Nephron progenitor cell (in vitro differentiated cells): ENCODE measurements at regions not wholly inside any gene's neighbourhood (a gene's known extent, or its start where the extent isn't known, plus 50 kb on each side); places are given as distances from the start of the nearest gene placed in this dataset.
"Not testable (repeated sequence)": the region's sequence is repeated elsewhere in the genome, so short reads cannot be mapped to it uniquely, and the experiment has no call there.

Experiments used
- DNase-seq: peaks from one replicate; pipeline ENCODE4 v3.0.0; 2021
- H3K27ac Mint-ChIP-seq: 2 replicates; pipeline ENCODE4 v1.8.0; 2021; ENCODE audit warnings: mild to moderate bottlenecking, moderate library complexity, mixed read lengths
- H3K27me3 Mint-ChIP-seq: 2 replicates; pipeline ENCODE4 v1.8.0; 2021; ENCODE audit warnings: mild to moderate bottlenecking, low read depth, mixed read lengths; ENCODE audit not compliant: poor library complexity
- H3K36me3 Mint-ChIP-seq: 2 replicates; pipeline ENCODE4 v1.8.0; 2021; ENCODE audit warnings: low read depth, mixed read lengths
- H3K4me1 Mint-ChIP-seq: 2 replicates; pipeline ENCODE4 v1.8.0; 2021; ENCODE audit warnings: mixed read lengths
- H3K4me3 Mint-ChIP-seq: 2 replicates; pipeline ENCODE4 v1.8.0; 2021; ENCODE audit warnings: mild to moderate bottlenecking, moderate library complexity, mixed read lengths
- H3K9me3 Mint-ChIP-seq: 2 replicates; pipeline ENCODE4 v1.8.0; 2021; ENCODE audit warnings: mild to moderate bottlenecking, moderate library complexity, mixed read lengths

DNA sequence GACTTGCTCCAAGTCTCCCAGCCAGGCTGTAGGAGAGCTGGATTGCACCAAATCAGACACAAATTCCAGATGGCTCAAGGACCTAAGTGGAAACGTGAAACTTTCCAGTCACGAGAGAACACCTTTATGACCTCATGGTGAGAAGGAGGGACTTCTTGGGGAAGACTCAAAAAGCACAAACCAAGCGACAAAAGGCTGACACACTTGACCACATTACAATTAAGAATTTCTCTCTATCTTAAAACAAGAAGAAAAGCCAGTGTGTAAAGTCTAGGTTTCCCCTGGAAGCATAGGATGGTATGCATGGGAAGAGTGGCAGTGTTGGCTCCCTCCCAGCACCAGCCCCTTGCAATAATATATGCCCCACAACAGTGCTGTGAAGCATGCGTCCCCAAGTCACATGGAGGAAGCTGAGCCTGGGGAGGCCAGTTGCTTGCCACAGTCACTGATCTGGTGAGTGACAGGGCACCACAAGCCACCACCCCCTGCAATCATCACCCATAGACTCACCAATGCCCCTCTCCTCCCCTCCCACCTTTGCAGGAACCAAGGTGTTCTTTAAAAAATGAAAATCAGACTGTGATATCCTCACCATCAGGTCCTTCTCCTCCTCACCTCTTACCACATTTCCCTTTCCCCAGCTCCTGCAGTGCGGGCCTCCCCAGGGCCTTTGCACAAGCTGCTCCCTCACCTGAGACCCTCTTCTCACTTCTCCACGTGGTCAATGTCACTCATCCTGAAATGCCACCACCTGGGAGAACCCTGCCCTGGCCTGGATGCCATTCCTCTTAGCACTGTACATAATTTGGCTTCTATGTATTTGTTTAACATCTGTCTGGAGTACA is 188.7 kb downstream of the BCL2L11 start:
- H3K27ac Mint-ChIP-seq, H3K36me3 Mint-ChIP-seq, DNase-seq, H3K9me3 Mint-ChIP-seq, H3K4me3 Mint-ChIP-seq, H3K27me3 Mint-ChIP-seq: not testable (repeated sequence)
- H3K4me1 Mint-ChIP-seq, result peaks cover 28% of the 10 kb centered on the region

DNA sequence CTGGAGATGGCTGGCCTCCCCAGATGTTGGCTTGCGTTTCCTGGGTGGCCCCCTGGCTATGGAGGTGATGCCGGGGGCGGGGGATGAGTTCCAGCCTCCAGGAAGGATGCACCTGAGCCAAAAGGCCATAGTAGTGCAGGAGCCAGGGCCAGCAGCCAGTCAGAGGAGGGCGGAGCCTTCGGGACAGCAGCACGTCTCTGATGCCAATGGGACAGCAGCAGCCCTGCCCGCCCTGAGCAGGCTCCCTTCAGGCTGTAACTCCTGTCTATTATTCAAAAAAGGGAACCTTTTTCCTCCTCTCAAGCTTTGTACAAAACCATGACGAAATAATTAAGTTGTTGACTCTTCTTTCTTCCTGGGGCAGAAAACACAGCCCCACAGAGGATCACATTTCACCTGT is 189.7 kb downstream of the BCL2L11 start:
- peaks cover 28% of the 10 kb centered on the region for H3K4me1 Mint-ChIP-seq
- not testable (repeated sequence) for H3K4me3 Mint-ChIP-seq, H3K27ac Mint-ChIP-seq, H3K36me3 Mint-ChIP-seq, H3K9me3 Mint-ChIP-seq, H3K27me3 Mint-ChIP-seq
- peak; percentile 7 for DNase-seq

- not testable (repeated sequence) for DNase-seq, H3K36me3 Mint-ChIP-seq, H3K9me3 Mint-ChIP-seq, H3K27ac Mint-ChIP-seq, H3K4me3 Mint-ChIP-seq, H3K27me3 Mint-ChIP-seq
- H3K4me1 Mint-ChIP-seq, result peaks cover 19% of the 10 kb centered on the region
Observed at GRCh38 chr2:111311568-111311967, 190.9 kb downstream of the BCL2L11 start.

DNA sequence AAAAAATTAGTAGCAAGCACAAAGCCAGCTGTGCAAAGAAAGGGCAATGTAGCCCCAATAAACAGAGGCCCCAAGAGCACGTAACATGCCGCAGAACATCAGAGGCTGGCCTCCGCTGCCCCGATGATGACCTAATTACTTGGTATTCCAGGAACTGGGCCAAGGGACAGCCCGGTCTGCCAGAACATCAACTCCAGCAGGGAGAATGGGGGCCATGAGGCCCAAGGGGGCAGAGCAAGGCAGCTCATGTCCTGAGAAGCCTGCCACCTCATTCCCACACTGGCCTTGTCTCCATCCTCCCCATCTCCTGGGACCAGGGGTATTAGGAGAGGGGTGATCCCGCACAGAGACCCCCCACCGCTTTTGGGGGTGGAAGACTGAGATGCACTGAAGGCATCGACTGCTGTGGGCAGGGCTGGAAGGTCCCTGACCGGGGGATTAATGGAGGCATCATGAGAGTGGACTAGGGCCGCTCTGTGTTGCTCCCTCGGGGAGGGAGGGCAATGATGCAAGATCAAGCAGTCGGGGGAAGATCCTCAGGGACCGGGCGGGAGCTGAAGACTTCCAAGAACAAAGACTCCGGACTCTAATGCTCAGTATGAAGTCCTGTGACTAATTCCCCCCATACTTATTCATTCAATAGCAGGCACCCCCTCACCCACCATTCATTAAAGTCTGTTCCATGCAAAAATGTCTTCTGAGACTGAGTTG is 192.3 kb downstream of the BCL2L11 start:
- not testable (repeated sequence) for DNase-seq, H3K9me3 Mint-ChIP-seq, H3K27me3 Mint-ChIP-seq, H3K4me3 Mint-ChIP-seq, H3K36me3 Mint-ChIP-seq, H3K27ac Mint-ChIP-seq
- H3K4me1 Mint-ChIP-seq, result peaks cover 19% of the 10 kb centered on the region

DNA sequence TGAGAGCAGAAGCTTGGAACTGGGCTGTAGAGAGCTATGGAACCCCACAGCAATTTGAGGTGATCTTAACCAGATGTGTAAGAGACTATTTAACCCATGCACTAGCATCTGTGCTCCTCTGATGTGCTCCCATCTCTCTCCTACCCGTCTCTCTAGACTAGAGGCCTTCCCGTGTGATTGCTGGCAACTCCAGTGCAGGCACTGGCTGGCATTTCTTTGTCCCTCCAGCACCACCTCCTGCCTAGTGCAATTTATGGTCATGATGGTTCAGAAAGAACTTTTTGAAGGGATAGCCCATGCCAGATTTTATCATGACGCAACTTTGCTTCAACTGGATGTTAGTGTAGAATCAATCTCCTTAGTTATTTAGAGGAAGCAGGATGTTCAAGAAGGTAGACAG is 193.0 kb downstream of the BCL2L11 start:
- H3K27ac Mint-ChIP-seq, H3K4me3 Mint-ChIP-seq, H3K27me3 Mint-ChIP-seq, DNase-seq, H3K36me3 Mint-ChIP-seq, H3K9me3 Mint-ChIP-seq: not testable (repeated sequence)
- peaks cover 19% of the 10 kb centered on the region for H3K4me1 Mint-ChIP-seq

DNA sequence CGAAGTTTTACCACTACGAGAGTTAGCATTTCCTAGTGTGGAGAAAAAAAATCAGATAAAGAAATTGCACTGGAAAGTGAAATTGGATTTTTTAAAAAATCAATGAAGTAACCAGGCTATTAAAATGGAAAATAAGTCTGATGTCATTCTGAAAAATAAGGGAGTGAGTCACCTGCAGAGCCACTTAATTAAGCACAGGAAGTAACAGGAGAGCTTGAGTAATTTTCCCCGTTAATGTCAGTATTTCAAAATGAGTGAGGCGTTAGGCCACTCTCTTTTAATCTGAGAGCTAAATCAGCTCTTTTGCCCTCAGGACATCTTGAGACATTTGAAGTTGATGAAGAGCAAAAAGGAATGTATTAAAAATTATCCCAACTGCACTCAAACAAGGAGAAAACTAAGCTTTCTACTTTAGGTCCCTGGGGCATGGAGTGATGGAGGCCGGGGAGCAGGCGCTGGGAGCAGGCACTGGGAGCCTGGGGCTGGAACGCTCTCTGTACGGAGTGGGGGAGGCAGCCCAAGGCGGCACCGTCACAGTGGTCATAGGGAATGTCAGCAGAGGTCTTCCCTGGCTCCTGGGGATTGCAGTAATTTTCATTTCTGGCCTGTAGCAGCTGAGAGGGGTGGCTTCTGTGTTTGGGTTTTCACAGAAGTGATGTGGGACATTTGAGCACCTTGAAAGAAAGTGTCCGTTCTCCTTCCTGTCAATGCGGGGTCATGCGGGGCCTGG is 194.6 kb downstream of the BCL2L11 start:
- not testable (repeated sequence) for H3K4me1 Mint-ChIP-seq, DNase-seq, H3K27ac Mint-ChIP-seq, H3K27me3 Mint-ChIP-seq, H3K9me3 Mint-ChIP-seq, H3K36me3 Mint-ChIP-seq, H3K4me3 Mint-ChIP-seq

GRCh38 chr2:111316221-111316741 is 195.6 kb downstream of the BCL2L11 start:
- H3K27ac Mint-ChIP-seq, H3K4me1 Mint-ChIP-seq, H3K9me3 Mint-ChIP-seq, H3K36me3 Mint-ChIP-seq, DNase-seq, H3K27me3 Mint-ChIP-seq, H3K4me3 Mint-ChIP-seq: not testable (repeated sequence)

DNA sequence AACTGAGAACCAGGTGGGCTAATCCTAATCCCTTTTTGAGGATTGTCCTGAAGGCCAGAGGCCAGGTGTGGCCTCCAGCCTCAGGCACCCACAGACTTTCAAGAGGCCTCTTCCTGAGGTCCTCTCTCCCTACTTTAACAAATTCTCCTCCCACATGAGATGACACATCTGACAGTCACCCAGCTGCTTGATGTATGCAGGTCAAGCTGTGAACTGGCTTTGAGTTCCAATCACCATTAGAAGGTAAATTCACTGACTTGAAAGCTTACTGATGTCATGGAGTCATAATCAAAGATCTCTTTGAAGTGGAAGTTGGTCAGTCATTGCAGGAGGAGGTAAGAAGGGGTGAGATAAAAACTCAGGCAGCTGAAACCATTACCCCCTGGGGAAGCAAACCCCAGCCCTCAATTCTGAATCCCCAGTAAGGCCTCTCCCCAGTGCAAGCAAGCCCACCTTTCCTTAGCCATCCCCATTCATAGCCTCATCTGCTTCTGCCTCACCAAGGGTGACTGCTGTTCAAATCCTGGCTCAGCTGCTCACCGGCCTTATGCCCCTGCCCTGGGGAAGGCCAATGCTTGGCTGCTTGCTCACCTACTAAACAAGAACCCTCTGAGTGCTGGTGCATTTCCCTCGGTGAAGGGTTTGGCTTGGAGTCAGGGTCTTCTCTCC is 196.3 kb downstream of the BCL2L11 start:
- H3K4me3 Mint-ChIP-seq, H3K27ac Mint-ChIP-seq, H3K27me3 Mint-ChIP-seq, DNase-seq, H3K4me1 Mint-ChIP-seq, H3K9me3 Mint-ChIP-seq, H3K36me3 Mint-ChIP-seq: not testable (repeated sequence)

DNA sequence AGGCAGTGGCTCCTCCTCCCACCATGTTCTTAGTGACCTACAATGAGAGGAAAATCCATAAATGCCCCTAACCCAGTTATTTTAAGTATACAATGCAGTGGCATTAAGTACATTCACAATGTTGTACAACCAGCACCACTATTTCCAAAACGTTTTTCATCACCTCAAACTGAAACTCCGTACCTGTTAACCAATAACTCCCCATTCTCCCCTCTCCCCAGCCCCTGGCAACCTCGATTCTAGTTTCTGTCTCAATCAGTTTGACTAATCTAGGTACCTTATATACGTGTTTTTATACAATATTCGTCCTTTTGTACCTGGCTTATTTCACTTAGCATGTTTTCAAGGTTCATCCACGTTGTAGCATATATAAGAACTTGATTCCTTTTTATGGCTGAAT is 198.8 kb downstream of the BCL2L11 start:
- not testable (repeated sequence) for DNase-seq, H3K36me3 Mint-ChIP-seq, H3K27me3 Mint-ChIP-seq

DNA sequence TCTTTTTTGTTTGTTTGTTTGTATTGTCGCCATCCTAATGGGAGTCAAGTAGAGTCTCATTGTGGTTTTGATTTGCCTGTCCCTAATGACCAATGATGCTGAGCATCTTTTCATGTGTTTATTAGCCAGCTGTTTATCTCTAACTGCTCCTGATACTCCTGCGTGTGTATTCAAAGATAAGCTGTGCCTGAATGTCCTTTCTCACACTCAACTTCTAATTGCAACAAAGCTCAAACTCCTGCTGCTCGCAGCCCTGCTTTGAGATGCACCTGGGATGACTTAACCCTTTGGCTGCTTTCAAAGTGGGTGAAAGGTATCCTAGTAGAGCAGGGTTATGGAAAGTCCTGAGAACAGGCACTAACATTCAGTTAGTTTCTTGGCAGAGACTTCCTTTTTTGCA is 199.6 kb downstream of the BCL2L11 start:
- H3K9me3 Mint-ChIP-seq, H3K4me3 Mint-ChIP-seq, H3K27ac Mint-ChIP-seq, H3K4me1 Mint-ChIP-seq, H3K36me3 Mint-ChIP-seq, DNase-seq, H3K27me3 Mint-ChIP-seq: not testable (repeated sequence)

More for the DNA sequence above, 198.8 kb downstream of the BCL2L11 start:
- H3K4me3 Mint-ChIP-seq, H3K4me1 Mint-ChIP-seq, H3K9me3 Mint-ChIP-seq, H3K27ac Mint-ChIP-seq: not testable (repeated sequence)

DNA sequence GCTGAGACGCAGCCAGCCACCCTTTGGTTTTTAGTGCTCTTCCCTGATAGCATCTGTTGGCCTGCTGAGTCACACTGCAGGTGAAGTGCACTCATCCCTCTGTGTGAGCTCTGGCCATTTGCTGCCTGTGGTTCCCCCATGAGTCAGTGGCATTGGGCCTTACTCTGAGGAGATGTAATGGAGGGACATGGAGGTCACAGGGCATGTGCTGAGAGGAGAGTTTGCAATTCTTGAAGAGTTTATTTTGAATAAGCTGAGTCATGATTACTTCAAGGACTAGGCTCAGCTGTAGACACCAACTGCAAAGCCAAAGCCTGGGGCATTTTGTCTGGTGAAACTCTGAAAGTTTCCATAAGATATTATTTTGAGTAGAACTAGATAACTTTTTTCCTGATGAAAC is 200.3 kb downstream of the BCL2L11 start:
- H3K4me3 Mint-ChIP-seq, DNase-seq, H3K36me3 Mint-ChIP-seq, H3K9me3 Mint-ChIP-seq, H3K27me3 Mint-ChIP-seq, H3K4me1 Mint-ChIP-seq, H3K27ac Mint-ChIP-seq: not testable (repeated sequence)

DNA sequence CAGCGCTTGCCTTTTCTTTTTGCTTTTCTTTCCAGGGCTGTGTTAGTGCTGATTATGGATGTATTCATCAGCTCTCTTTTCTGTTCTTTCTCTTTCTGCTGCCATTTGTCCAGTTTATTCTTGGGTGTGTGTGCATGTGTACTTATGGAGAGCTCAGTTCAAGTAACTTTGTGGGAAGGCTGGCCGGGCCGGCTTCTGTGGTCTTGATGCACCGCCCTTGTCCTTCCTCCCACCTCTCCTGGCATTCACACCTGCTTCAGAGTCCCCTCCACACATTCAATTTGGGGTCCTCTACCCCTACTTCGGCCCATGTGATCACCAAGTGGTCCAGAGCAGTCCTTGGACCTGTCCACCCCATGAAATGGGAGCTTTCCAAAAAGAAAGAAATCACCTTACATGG is 202.7 kb downstream of the BCL2L11 start:
- H3K4me3 Mint-ChIP-seq, H3K36me3 Mint-ChIP-seq: not testable (repeated sequence)

DNA sequence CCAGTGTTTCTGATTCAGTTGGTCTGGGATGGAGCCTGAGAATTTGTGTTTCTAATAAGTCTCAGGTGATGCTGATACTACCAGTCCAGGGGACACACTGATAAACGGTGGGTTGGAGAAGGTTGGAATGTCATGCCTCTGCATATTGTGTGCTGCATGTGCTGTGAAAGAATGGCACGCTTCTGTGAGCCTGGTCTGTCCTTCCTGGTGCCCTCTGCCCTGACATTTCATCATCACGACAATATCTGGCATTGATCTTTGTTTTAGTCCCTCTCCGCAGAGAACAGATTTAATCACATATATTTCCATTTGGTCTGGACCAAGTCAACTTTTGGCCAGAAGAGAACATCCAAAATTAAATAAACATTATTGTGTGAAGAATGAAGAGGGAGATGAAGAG is 207.0 kb downstream of the BCL2L11 start:
- H3K27me3 Mint-ChIP-seq, H3K36me3 Mint-ChIP-seq, H3K4me1 Mint-ChIP-seq, H3K9me3 Mint-ChIP-seq, DNase-seq, H3K4me3 Mint-ChIP-seq, H3K27ac Mint-ChIP-seq: not testable (repeated sequence)

More for the DNA sequence above, 202.7 kb downstream of the BCL2L11 start:
- not testable (repeated sequence) for DNase-seq, H3K9me3 Mint-ChIP-seq, H3K4me1 Mint-ChIP-seq, H3K27ac Mint-ChIP-seq, H3K27me3 Mint-ChIP-seq

DNA sequence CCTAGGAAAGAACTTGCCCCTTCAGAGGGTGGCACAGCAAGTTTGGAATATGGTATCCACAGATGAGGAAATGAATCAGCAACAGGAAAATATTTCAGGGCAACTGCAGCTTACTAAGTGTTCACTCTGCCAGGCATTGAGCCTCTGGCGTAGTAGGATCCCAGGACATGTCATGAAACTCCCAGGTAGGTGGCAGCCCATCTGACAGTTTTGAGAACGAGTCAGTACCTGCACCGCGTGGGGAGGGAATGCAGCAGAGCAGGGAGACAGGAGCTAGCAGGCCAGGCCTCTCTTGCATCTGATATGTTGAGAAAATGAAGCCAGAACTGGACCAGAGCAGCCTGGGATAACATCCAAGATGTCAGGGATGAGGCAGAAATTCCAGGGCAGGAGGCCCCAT is 208.6 kb downstream of the BCL2L11 start:
- DNase-seq, H3K36me3 Mint-ChIP-seq, H3K4me1 Mint-ChIP-seq, H3K27ac Mint-ChIP-seq, H3K9me3 Mint-ChIP-seq, H3K27me3 Mint-ChIP-seq, H3K4me3 Mint-ChIP-seq: not testable (repeated sequence)
